Adrenal gland (tissue), 9 donors: ENCODE measurements at regions not wholly inside any gene's neighbourhood (a gene's known extent, or its start where the extent isn't known, plus 50 kb on each side); places are given as distances from the start of the nearest gene placed in this dataset.

Experiments used
- DNase-seq, 7 donors: peaks; one replicate each; pipeline ENCODE4 v3.0.0-alpha.2; 2019 to 2020
- H3K27ac ChIP-seq, 5 donors: fragments of 200-600 bp; sonication (generic) in 4 of 5; 1 replicate in 3 of 5; 2 replicates in 2 of 5; pipeline versions ENCODE4 v1.5.1 to v1.8.0; 2016 to 2020; ENCODE audit warnings: mild to moderate bottlenecking in 1 of 5
- H3K27me3 ChIP-seq: fragments of 200-600 bp; 2 replicates; pipeline ENCODE4 v1.8.0; 2021
- H3K36me3 ChIP-seq, 2 donors: fragments of 200-600 bp; replicated peaks in 1 of 2; 1 replicate in 1 of 2; 2 replicates in 1 of 2; pipeline versions ENCODE4 v1.5.1 to v1.8.0; 2018 to 2022
- H3K4me1 ChIP-seq, 2 donors: fragments of 200-600 bp; replicated peaks in 1 of 2; 1 replicate in 1 of 2; 2 replicates in 1 of 2; pipeline versions ENCODE4 v1.5.1 to v1.8.0; 2018 to 2021
- H3K4me3 ChIP-seq, 4 donors: fragments of 200-600 bp; sonication (generic) in 3 of 4; one replicate each; pipeline ENCODE4 v1.5.1; 2016 to 2018
- H3K9me3 ChIP-seq, 3 donors: fragments of 200-600 bp; sonication (generic) in 1 of 3; replicated peaks in 1 of 3; 1 replicate in 2 of 3; 2 replicates in 1 of 3; pipeline versions ENCODE4 v1.5.1 to v1.8.0; 2016 to 2021
- POLR2A ChIP-seq, 2 donors: fragments of 450-650 bp; IDR thresholded peaks; one replicate each; pipeline ENCODE4 v1.6.1; 2017; ENCODE audit warnings: antibody characterized with exemption in 2 of 2, mild to moderate bottlenecking in 2 of 2, moderate library complexity in 1 of 2
- WGBS, 4 donors: extraction: QIAGEN DNeasy Blood & Tissue Kit in 2 of 4; methylation state at CpG; one replicate each; pipeline versions ENCODE4 v1.1.5 to v1.1.7; 2013 to 2017; 5-methylcytosine and 5-hydroxymethylcytosine counted together
- intact Hi-C, 2 donors: fragments of 100-400 bp; cut with DNase I; formaldehyde crosslinking; loops; one replicate each; pipeline versions ENCODE4 v1.14.1 to v1.15.0; 2022 to 2023
- TF ChIP-seq, protein P1 (sequence below), 6 experiments: fragments of 450-650 bp in 4 of 6; fragments of 200-600 bp in 2 of 6; sonication (generic) in 1 of 6; IDR thresholded peaks; 1 replicate in 5 of 6; 2 replicates in 1 of 6; pipeline versions ENCODE4 v1.5.1 to v1.8.0; 2016 to 2021; ENCODE audit warnings: antibody characterized with exemption in 6 of 6, mild to moderate bottlenecking in 2 of 6, moderate library complexity in 1 of 6
- donor health status: healthy with polysubstance abuse.
- donor health status: Bipolar disorder and iron deficiency.
- donor health status: DM: yes; HTN: yes; CAD: no.
- donor health status: DM: no; HTN: no; CAD: no.
- donor health status: DM: no; HTN: no; CAD: no.

DNA sequence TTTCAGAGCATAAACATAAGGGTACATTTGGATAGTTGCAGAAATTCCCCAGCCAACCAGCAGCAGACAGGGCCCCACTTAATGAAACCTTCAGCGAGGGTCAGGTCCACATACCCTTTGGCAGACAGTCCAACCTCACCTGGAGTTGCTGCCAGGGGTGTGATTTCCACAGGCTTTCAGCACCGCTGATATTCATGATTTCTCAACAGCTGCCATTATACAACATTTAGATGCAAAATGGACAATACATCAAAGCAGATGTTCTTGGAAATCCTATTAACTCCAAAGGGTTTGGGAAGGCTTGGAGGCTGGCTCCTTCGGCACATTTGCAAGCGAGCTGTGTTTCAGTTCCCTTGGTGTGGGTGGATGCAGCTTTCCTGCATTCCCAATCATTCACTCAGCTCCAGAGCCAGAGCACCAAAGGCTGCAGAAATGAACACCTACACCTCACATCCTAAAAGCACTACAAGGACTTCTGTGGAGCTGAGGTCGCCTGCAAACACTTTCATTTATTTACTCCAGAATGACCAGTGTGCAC, 147.2 kb upstream of the VSTM2B start:
- 59 to 76% (median 69%) methylated on average over 4 to 5 of the region's 5 CpGs for WGBS, 4 donors
- intact Hi-C loops: no loop called here
- peak in 2 of 7 donors; percentile 2 to 17 for DNase-seq

DNA sequence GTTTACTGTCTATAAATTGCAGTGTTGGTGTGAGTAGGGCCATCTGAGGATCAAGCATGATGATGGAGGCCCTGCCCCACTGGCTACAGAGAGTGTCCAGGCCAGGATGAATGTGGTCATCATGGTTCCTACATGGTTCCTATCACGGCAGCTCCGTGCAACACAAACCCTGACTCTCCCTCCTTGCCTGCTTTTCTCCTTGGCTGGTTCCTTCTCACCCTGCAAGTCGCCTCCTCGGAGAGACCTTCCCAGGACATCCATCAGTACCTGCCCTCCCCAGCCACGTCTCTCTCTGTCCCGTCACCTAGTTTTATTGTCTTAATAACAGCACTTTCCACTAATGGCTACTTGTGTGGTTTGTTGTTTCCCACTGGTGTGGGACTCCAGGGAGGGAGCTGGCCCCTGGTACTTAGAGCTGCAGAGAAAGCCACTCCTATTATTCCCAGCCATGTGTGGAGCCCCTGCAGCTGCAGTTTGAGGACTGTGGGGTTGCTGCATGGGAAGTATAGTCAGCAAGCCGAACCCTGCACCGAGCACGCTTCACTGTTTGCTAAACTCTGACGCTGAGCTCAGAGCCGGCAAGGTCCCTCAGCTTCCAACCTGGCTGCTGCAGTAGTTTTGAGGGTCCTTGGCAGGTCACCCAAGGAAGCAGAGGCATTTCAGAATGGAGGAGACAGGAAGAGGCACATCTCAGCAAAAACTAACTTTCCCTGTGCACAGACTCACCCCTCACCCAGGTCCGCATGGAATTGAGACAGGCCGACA, 146.4 kb upstream of the VSTM2B start:
- no peaks in the 10 kb centered on the region for H3K27me3 ChIP-seq
- no peaks in the 10 kb centered on the region for H3K4me1 ChIP-seq
- no peaks in the 10 kb centered on the region for H3K9me3 ChIP-seq
- intact Hi-C loops: no loop called here
- H3K4me3 ChIP-seq: no peak overlapping the region
- no peak overlapping the region for H3K27ac ChIP-seq
- no peak for TF ChIP-seq POLR2A (IDR thresholded peaks at IDR 0.05)
- TF ChIP-seq, protein P1, sequence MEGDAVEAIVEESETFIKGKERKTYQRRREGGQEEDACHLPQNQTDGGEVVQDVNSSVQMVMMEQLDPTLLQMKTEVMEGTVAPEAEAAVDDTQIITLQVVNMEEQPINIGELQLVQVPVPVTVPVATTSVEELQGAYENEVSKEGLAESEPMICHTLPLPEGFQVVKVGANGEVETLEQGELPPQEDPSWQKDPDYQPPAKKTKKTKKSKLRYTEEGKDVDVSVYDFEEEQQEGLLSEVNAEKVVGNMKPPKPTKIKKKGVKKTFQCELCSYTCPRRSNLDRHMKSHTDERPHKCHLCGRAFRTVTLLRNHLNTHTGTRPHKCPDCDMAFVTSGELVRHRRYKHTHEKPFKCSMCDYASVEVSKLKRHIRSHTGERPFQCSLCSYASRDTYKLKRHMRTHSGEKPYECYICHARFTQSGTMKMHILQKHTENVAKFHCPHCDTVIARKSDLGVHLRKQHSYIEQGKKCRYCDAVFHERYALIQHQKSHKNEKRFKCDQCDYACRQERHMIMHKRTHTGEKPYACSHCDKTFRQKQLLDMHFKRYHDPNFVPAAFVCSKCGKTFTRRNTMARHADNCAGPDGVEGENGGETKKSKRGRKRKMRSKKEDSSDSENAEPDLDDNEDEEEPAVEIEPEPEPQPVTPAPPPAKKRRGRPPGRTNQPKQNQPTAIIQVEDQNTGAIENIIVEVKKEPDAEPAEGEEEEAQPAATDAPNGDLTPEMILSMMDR (IDR thresholded peaks at IDR 0.05): no peak
- no peaks in the 10 kb centered on the region for H3K36me3 ChIP-seq
- WGBS, 4 donors: 51 to 59% (median 56%) methylated on average over 10 to 13 of the region's 13 CpGs
- DNase-seq: peak in 1 of 7 donors; percentile 17

More for the DNA sequence above, 147.2 kb upstream of the VSTM2B start:
- Histone ChIP-seq H3K36me3 (no peaks in the 10 kb centered on the region), H3K4me1 (no peaks in the 10 kb centered on the region), H3K27ac (no peak overlapping the region), H3K27me3 (no peaks in the 10 kb centered on the region), H3K4me3 (no peak overlapping the region), H3K9me3 (no peaks in the 10 kb centered on the region)
- no peak for TF ChIP-seq POLR2A (IDR thresholded peaks at IDR 0.05)
- TF ChIP-seq, protein P1 (IDR thresholded peaks at IDR 0.05): no peak

DNA sequence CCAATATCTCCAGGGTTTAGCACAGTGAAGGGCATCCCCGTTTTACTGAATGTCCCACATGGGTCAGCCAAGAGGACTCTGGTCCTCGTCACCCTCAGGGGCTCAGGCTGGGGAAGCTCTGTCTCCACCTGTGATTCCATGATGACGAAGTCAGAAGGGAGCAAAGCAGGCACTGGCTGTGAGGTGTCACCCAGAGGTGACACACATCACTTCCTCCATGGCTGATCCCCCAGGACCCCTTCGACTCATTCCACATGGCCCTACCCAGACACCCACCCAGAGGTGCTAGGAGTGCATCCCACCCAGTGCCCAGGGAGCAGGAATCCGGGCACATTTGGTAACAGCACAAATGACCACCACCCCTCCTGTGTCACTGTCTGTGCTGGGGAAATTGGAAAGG, 145.2 kb upstream of the VSTM2B start:
- H3K36me3 ChIP-seq: no peaks in the 10 kb centered on the region
- TF ChIP-seq POLR2A (IDR thresholded peaks at IDR 0.05): no peak
- H3K27ac ChIP-seq: no peak overlapping the region
- WGBS, 4 donors: 56 to 67% (median 63%) methylated on average over 5 of the region's 5 CpGs
- DNase-seq: peak in 1 of 7 donors; percentile 23
- H3K27me3 ChIP-seq: no peaks in the 10 kb centered on the region
- H3K4me3 ChIP-seq: no peak overlapping the region
- H3K9me3 ChIP-seq: no peaks in the 10 kb centered on the region
- intact Hi-C loops: no loop called here
- no peaks in the 10 kb centered on the region for H3K4me1 ChIP-seq

DNA sequence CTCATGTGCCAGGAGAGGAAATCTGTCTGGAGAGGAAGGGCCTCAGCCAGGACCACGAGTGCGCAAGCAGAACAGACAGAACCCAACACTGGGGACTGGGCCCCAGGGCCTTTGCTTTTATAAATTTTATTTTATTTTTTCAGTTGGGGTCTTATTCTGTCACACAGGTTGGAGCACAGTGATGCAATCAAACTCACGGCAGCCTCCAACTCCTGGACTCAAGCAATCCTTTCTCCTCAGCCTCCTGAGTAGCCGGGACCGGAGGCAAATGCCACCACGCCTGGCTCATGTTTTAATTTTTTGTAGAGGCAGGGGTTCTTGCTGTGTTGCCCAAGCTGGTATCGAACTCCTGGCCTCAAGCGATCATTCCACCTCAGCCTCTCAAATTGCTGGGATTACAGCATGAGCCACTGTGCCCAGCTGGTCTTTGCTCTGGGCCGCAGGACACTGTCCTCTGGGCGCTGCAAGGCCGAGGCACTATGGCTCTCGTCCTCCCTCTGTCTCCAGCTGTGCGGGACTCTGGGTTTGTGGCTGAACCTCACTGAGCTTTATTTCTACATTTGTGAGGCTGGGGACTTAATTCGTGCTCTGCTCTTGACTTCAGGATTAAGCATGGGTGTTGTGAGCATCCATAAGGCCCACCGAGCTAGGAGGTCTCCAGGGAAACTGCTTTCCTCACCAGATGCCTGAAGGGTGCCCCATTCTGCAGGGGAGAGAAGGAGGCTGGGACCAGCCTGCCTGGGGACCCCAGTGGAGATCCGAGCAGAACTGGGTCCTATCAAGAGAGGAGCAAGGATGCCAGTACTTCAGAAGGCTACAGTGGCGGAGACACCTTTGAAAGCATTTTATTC, 144.2 kb upstream of the VSTM2B start:
- H3K9me3 ChIP-seq: no peaks in the 10 kb centered on the region
- peak in 1 of 7 donors; percentile 10 for DNase-seq
- intact Hi-C loops: no loop called here
- H3K27me3 ChIP-seq: no peaks in the 10 kb centered on the region
- H3K4me1 ChIP-seq: no peaks in the 10 kb centered on the region
- H3K36me3 ChIP-seq: no peaks in the 10 kb centered on the region
- 72 to 83% (median 78%) methylated on average over 17 of the region's 17 CpGs for WGBS, 4 donors
- no peak overlapping the region for H3K4me3 ChIP-seq
- no peak overlapping the region for H3K27ac ChIP-seq
- TF ChIP-seq POLR2A (IDR thresholded peaks at IDR 0.05): no peak
- TF ChIP-seq, protein P1 (IDR thresholded peaks at IDR 0.05): no peak
